ENCODE measurements at regions not wholly inside any gene's neighbourhood (a gene's known extent, or its start where the extent isn't known, plus 50 kb on each side); places are given as distances from the start of the nearest gene placed in this dataset.

- DNase-seq (ENCODE audit: low spot score), result no peak
- H3K4me1 ChIP-seq (ENCODE audit: insufficient read depth, low read length, poor library complexity, severe bottlenecking), result no peaks in the 10 kb centered on the region
- intact Hi-C loops (cut with micrococcal nuclease; ENCODE audit: unreplicated experiment), result no loop called here
- TF ChIP-seq, protein P1, sequence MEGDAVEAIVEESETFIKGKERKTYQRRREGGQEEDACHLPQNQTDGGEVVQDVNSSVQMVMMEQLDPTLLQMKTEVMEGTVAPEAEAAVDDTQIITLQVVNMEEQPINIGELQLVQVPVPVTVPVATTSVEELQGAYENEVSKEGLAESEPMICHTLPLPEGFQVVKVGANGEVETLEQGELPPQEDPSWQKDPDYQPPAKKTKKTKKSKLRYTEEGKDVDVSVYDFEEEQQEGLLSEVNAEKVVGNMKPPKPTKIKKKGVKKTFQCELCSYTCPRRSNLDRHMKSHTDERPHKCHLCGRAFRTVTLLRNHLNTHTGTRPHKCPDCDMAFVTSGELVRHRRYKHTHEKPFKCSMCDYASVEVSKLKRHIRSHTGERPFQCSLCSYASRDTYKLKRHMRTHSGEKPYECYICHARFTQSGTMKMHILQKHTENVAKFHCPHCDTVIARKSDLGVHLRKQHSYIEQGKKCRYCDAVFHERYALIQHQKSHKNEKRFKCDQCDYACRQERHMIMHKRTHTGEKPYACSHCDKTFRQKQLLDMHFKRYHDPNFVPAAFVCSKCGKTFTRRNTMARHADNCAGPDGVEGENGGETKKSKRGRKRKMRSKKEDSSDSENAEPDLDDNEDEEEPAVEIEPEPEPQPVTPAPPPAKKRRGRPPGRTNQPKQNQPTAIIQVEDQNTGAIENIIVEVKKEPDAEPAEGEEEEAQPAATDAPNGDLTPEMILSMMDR (conservative IDR thresholded peaks at IDR 0.05; ENCODE audit: low read depth, low read length), result no peak
- TF ChIP-seq EZH2 (IDR thresholded peaks at IDR 0.05; ENCODE audit: borderline replicate concordance, low read depth, low read length, poor library complexity, severe bottlenecking), result no peak
- H3K36me3 ChIP-seq (ENCODE audit: insufficient read depth, low read length, poor library complexity, severe bottlenecking), result no peaks in the 10 kb centered on the region
- ChIA-PET POLR2A (ENCODE audit: low non-redundant PET) (no interaction called here), CTCF (no interaction called here)
- H3K27ac ChIP-seq (ENCODE audit: low read depth, low read length, poor library complexity, severe bottlenecking), result no peak overlapping the region
- H3K27me3 ChIP-seq (replicated peaks; ENCODE audit: insufficient read depth, low read depth, low read length, poor library complexity), result no peaks in the 10 kb centered on the region
- H3K4me3 ChIP-seq (ENCODE audit: low read depth, low read length, poor library complexity, severe bottlenecking), result no peak overlapping the region
- H3K9me3 ChIP-seq (ENCODE audit: low read depth, low read length, poor library complexity, severe bottlenecking), result no peaks in the 10 kb centered on the region
- BruUV-seq (replicated peaks), result no TSS peak
Measured at GRCh38 chr3:176848431-176849214, 348.7 kb downstream of the TBL1XR1 start.

DNA sequence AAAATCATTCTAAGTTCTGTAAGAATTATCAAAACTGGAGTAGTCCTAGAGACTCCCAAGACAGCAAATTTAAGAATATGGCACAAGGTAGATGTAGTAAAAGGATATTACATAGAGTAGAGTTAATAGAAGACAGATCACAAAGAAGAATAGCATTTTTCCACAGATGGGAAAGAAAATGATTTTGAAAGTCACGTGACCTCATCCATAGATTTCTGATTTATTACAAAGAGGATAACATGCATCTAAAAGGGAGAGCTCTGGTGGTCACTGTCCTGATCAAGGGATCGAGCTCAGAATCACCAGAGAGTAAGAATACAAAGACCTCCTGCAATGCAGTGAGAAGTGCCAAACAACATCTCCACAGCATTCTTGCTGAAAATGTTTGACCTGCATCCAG, 354.4 kb downstream of the TBL1XR1 start:
- Histone ChIP-seq H3K4me3 (ENCODE audit: low read depth, low read length, poor library complexity, severe bottlenecking) (no peak overlapping the region), H3K4me1 (ENCODE audit: insufficient read depth, low read length, poor library complexity, severe bottlenecking) (peaks cover 9% of the 10 kb centered on the region), H3K27me3 (replicated peaks; ENCODE audit: insufficient read depth, low read depth, low read length, poor library complexity) (no peaks in the 10 kb centered on the region), H3K9me3 (ENCODE audit: low read depth, low read length, poor library complexity, severe bottlenecking) (no peaks in the 10 kb centered on the region), H3K36me3 (ENCODE audit: insufficient read depth, low read length, poor library complexity, severe bottlenecking) (no peaks in the 10 kb centered on the region), H3K27ac (ENCODE audit: low read depth, low read length, poor library complexity, severe bottlenecking) (no peak overlapping the region)
- ChIA-PET POLR2A (ENCODE audit: low non-redundant PET) (no interaction called here), CTCF (no interaction called here)
- BruUV-seq (replicated peaks), result no TSS peak
- TF ChIP-seq, protein P1 (conservative IDR thresholded peaks at IDR 0.05; ENCODE audit: low read depth, low read length), result no peak
- TF ChIP-seq EZH2 (IDR thresholded peaks at IDR 0.05; ENCODE audit: borderline replicate concordance, low read depth, low read length, poor library complexity, severe bottlenecking), result no peak
- intact Hi-C loops (cut with micrococcal nuclease; ENCODE audit: unreplicated experiment), result no loop called here
- no peak for DNase-seq (ENCODE audit: low spot score)

DNA sequence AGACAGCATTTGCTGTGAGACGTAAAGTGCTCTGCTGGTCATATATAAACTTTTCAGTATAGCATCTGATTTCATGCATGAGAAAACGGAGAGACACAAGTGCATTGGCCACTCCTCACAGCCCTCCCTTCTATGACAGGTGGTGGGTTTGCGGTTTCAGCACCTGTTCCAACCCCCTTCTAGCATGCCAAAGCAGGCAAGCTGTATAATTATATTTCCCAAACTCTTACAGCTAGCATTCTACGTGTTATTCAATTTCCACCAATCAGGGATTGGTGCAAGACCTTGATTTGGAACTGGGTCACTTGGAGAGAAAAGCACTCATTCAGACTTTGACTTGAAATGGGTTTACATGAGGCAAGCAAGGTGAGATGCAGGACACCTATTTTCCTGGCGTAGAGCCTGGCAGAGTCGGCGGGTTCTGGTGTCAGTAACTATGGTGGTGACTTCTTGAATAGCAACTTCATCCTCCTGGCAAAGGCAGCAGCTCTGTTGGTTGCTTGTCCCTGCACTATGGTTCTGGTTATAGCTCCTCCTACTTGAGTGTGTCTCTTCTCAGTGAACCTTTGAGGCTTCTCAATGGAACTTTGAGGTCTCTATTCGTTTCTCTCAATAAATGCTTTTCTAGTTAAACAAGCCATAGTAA, 356.5 kb downstream of the TBL1XR1 start:
- Histone ChIP-seq H3K4me1 (ENCODE audit: insufficient read depth, low read length, poor library complexity, severe bottlenecking) (peaks cover 9% of the 10 kb centered on the region), H3K27ac (ENCODE audit: low read depth, low read length, poor library complexity, severe bottlenecking) (no peak overlapping the region), H3K36me3 (ENCODE audit: insufficient read depth, low read length, poor library complexity, severe bottlenecking) (no peaks in the 10 kb centered on the region), H3K27me3 (replicated peaks; ENCODE audit: insufficient read depth, low read depth, low read length, poor library complexity) (no peaks in the 10 kb centered on the region), H3K4me3 (ENCODE audit: low read depth, low read length, poor library complexity, severe bottlenecking) (no peak overlapping the region), H3K9me3 (ENCODE audit: low read depth, low read length, poor library complexity, severe bottlenecking) (no peaks in the 10 kb centered on the region)
- DNase-seq (ENCODE audit: low spot score), result no peak
- intact Hi-C loops (cut with micrococcal nuclease; ENCODE audit: unreplicated experiment), result no loop called here
- ChIA-PET CTCF (no interaction called here), POLR2A (ENCODE audit: low non-redundant PET) (no interaction called here)
- TF ChIP-seq, protein P1 (conservative IDR thresholded peaks at IDR 0.05; ENCODE audit: low read depth, low read length), result no peak
- no peak for TF ChIP-seq EZH2 (IDR thresholded peaks at IDR 0.05; ENCODE audit: borderline replicate concordance, low read depth, low read length, poor library complexity, severe bottlenecking)
- BruUV-seq (replicated peaks), result no TSS peak
